SK-N-SH (cell line): ENCODE measurements at regions not wholly inside any gene's neighbourhood (a gene's known extent, or its start where the extent isn't known, plus 50 kb on each side); places are given as distances from the start of the nearest gene placed in this dataset.

ENCODE experiments used
- CTCF ChIA-PET: fragments of 300-600, 350-600 bp; formaldehyde crosslinking; extraction: SDS; loops from one replicate; lab custom pipeline; 2021; lab: Yijun Ruan, JAX
- POLR2A ChIA-PET: fragments of 350-600 bp; sonication (Branson Sonifier 250); formaldehyde crosslinking; extraction: SDS; loops from one replicate; lab custom pipeline; 2020; ENCODE audit warnings: antibody characterized with exemption, inconsistent platforms; lab: Yijun Ruan, JAX
- DNase-seq: peaks from one replicate; pipeline ENCODE4 v3.0.0; 2012
- H2AFZ ChIP-seq: fragments of 200-600 bp; sonication (generic); 2 replicates; pipeline ENCODE4 v1.8.1; 2016; ENCODE audit warnings: antibody characterized with exemption, mild to moderate bottlenecking, low read depth
- H3F3A ChIP-seq: fragments of 200-600 bp; sonication (generic); replicated peaks from 2 replicates; pipeline ENCODE3; 2016; ENCODE audit warnings: antibody characterized with exemption, mild to moderate bottlenecking; ENCODE audit not compliant: insufficient read depth
- H3K27ac ChIP-seq, 2 experiments: fragments of 200-500 bp in 1 of 2; fragments of 200-600 bp in 1 of 2; sonication (Bioruptor generic) in 1 of 2; sonication (generic), shearing (Covaris generic) in 1 of 2; 2 replicates each; pipeline versions ENCODE4 v1.5.1 to v1.6.1; 2014 to 2016; ENCODE audit warnings: low read depth in 2 of 2, inconsistent platforms in 1 of 2, low read length in 1 of 2, mild to moderate bottlenecking in 1 of 2, mixed read lengths in 1 of 2
- H3K27me3 ChIP-seq: fragments of 200-600 bp; sonication (generic), shearing (Covaris generic); 2 replicates; pipeline ENCODE4 v1.6.1; 2016; ENCODE audit warnings: mixed run types; ENCODE audit not compliant: insufficient read depth
- H3K36me3 ChIP-seq, 2 experiments: fragments of 200-500 bp in 1 of 2; fragments of 200-600 bp in 1 of 2; sonication (Bioruptor generic) in 1 of 2; sonication (generic) in 1 of 2; replicated peaks in 1 of 2; 2 replicates each; pipeline versions ENCODE3 to v1.5.1; 2014 to 2016; ENCODE audit warnings: low read length in 1 of 2, mild to moderate bottlenecking in 1 of 2; ENCODE audit not compliant: insufficient read depth in 2 of 2, control insufficient read depth in 1 of 2
- H3K4me1 ChIP-seq, 2 experiments: fragments of 200-500 bp in 1 of 2; fragments of 200-600 bp in 1 of 2; sonication (Bioruptor generic) in 1 of 2; sonication (generic), shearing (Covaris generic) in 1 of 2; 2 replicates each; pipeline versions ENCODE4 v1.5.1 to v1.6.1; 2014 to 2016; ENCODE audit warnings: low read depth in 1 of 2, low read length in 1 of 2, mixed run types in 1 of 2; ENCODE audit not compliant: insufficient read depth in 2 of 2, control insufficient read depth in 1 of 2
- H3K4me2 ChIP-seq: fragments of 200-600 bp; sonication (generic), shearing (Covaris generic); 2 replicates; pipeline ENCODE4 v1.6.1; 2017; ENCODE audit warnings: mixed run types
- H3K4me3 ChIP-seq, 2 experiments: fragments of 200-500 bp in 1 of 2; fragments of 200-600 bp in 1 of 2; sonication (Bioruptor generic) in 1 of 2; sonication (generic), shearing (Covaris generic) in 1 of 2; 2 replicates each; pipeline versions ENCODE4 v1.5.1 to v1.8.1; 2014 to 2016; ENCODE audit warnings: low read depth in 2 of 2, inconsistent platforms in 1 of 2, low read length in 1 of 2, mild to moderate bottlenecking in 1 of 2, mixed read lengths in 1 of 2, moderate library complexity in 1 of 2
- H3K79me2 ChIP-seq: fragments of 200-600 bp; sonication (generic); 2 replicates; pipeline ENCODE4 v1.8.1; 2017; ENCODE audit warnings: mild to moderate bottlenecking; ENCODE audit not compliant: insufficient read depth
- H3K9ac ChIP-seq: fragments of 200-600 bp; sonication (generic); 2 replicates; pipeline ENCODE4 v1.6.1; 2017; ENCODE audit warnings: mixed run types
- H3K9me2 ChIP-seq: fragments of 200-600 bp; sonication (generic); 2 replicates; pipeline ENCODE4 v1.6.1; 2017; ENCODE audit warnings: mixed run types
- H3K9me3 ChIP-seq: fragments of 200-600 bp; sonication (generic); 2 replicates; pipeline ENCODE4 v1.6.1; 2017; ENCODE audit warnings: mixed run types, mild to moderate bottlenecking, moderate library complexity
- H4K20me1 ChIP-seq: fragments of 200-600 bp; sonication (generic); 2 replicates; pipeline ENCODE4 v1.6.1; 2017; ENCODE audit warnings: mild to moderate bottlenecking, mixed run types; ENCODE audit not compliant: insufficient read depth
- ELF1 ChIP-seq: IDR thresholded peaks from 2 replicates; pipeline ENCODE4 v1.4.0; 2012
- GABPA ChIP-seq: IDR thresholded peaks from 2 replicates; pipeline ENCODE4 v1.4.0; 2012; ENCODE audit warnings: low read depth, mild to moderate bottlenecking
- GATA2 ChIP-seq: sonication (generic); formaldehyde crosslinking; IDR thresholded peaks from 2 replicates; pipeline ENCODE4 v1.5.0; 2020; ENCODE audit warnings: mild to moderate bottlenecking, missing genetic modification reagents
- IRF3 ChIP-seq: fragments of 150-350 bp; IDR thresholded peaks from 2 replicates; pipeline ENCODE4 v1.6.1; 2016; ENCODE audit warnings: mild to moderate bottlenecking, low read depth, low read length
- JUND ChIP-seq: IDR thresholded peaks from 2 replicates; pipeline ENCODE4 v1.4.0; 2012
- MAX ChIP-seq: IDR thresholded peaks from 2 replicates; pipeline ENCODE4 v1.4.0; 2012; ENCODE audit warnings: low read depth
- MEF2A ChIP-seq: IDR thresholded peaks from 2 replicates; pipeline ENCODE4 v1.4.0; 2012; ENCODE audit warnings: low read depth, borderline replicate concordance
- NFIC ChIP-seq: IDR thresholded peaks from 2 replicates; pipeline ENCODE4 v1.4.0; 2012; ENCODE audit warnings: borderline replicate concordance
- NRF1 ChIP-seq: IDR thresholded peaks from 2 replicates; pipeline ENCODE4 v1.6.1; 2012; ENCODE audit warnings: low read depth, mild to moderate bottlenecking, low read length
- POLR2AphosphoS5 ChIP-seq: IDR thresholded peaks from 2 replicates; pipeline ENCODE4 v1.6.1; 2012; ENCODE audit warnings: low read depth, low read length
- RCOR1 ChIP-seq: fragments of 150-350 bp; IDR thresholded peaks from 2 replicates; pipeline ENCODE4 v1.6.1; 2017; ENCODE audit warnings: antibody characterized with exemption, low read length
- RFX5 ChIP-seq: IDR thresholded peaks from 2 replicates; pipeline ENCODE4 v1.6.1; 2012; ENCODE audit warnings: mild to moderate bottlenecking, improper control_type of control experiment, low read length
- SIN3A ChIP-seq: IDR thresholded peaks from 2 replicates; pipeline ENCODE4 v1.6.1; 2012; ENCODE audit warnings: low read depth, mild to moderate bottlenecking, low read length, moderate library complexity, borderline replicate concordance
- SMC3 ChIP-seq: IDR thresholded peaks from 2 replicates; pipeline ENCODE4 v1.6.1; 2012; ENCODE audit warnings: low read depth, low read length, improper control_type of control experiment
- TCF12 ChIP-seq: IDR thresholded peaks from 2 replicates; pipeline ENCODE4 v1.4.0; 2012
- TEAD4 ChIP-seq: IDR thresholded peaks from 2 replicates; pipeline ENCODE4 v1.4.0; 2012; ENCODE audit warnings: mild to moderate bottlenecking, borderline replicate concordance; ENCODE audit not compliant: insufficient read depth
- WGBS: methylation state at CpG from one replicate; pipeline ENCODE4 v1.1.6; 2017; ENCODE audit warnings: low lambda C conversion rate; 5-methylcytosine and 5-hydroxymethylcytosine counted together
- TF ChIP-seq, protein P1 (sequence below): IDR thresholded peaks from 2 replicates; pipeline ENCODE4 v1.4.0; 2012; ENCODE audit warnings: low read depth, borderline replicate concordance

GRCh38 chr1:30411206-30411605 lies 312.2 kb downstream of the MATN1 start:
- CTCF ChIA-PET, result no interaction called here
- WGBS, result 37% methylated on average over 9 of the region's 9 CpGs
- no peaks in the 10 kb centered on the region for H3K9me3 ChIP-seq

GRCh38 chr1:30410153-30410851 lies 313.1 kb downstream of the MATN1 start:
- H3K4me3 ChIP-seq, result no peak overlapping the region
- TF ChIP-seq ELF1, result no peak
- TF ChIP-seq IRF3, result no peak
- TF ChIP-seq, protein P1, sequence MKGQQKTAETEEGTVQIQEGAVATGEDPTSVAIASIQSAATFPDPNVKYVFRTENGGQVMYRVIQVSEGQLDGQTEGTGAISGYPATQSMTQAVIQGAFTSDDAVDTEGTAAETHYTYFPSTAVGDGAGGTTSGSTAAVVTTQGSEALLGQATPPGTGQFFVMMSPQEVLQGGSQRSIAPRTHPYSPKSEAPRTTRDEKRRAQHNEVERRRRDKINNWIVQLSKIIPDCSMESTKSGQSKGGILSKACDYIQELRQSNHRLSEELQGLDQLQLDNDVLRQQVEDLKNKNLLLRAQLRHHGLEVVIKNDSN, result no peak
- TF ChIP-seq NFIC, result no peak
- TF ChIP-seq GATA2 (CRISPR knock-in tag), result no peak
- no peak for TF ChIP-seq TEAD4
- TF ChIP-seq RCOR1, result no peak
- no peak for TF ChIP-seq TCF12
- TF ChIP-seq POLR2AphosphoS5, result no peak
- no peak for TF ChIP-seq MAX
- TF ChIP-seq JUND, result no peak
- WGBS, result 71% methylated on average over 7 of the region's 9 CpGs
- no peak overlapping the region for H3K4me2 ChIP-seq
- ChIA-PET CTCF (no interaction called here), POLR2A (no interaction called here)
- no peaks in the 10 kb centered on the region for H3K79me2 ChIP-seq
- H3K36me3 ChIP-seq, result no peaks in the 10 kb centered on the region
- no peaks in the 10 kb centered on the region for H4K20me1 ChIP-seq
- peaks cover 0 to 19% of the 10 kb centered on the region in 2 experiments; a peak in 2 of 4 replicates for H3K4me1 ChIP-seq
- no peak overlapping the region for H2AFZ ChIP-seq
- H3K27me3 ChIP-seq, result no peaks in the 10 kb centered on the region
- no peak overlapping the region for H3K27ac ChIP-seq
- H3K9me2 ChIP-seq, result no peaks in the 10 kb centered on the region
- H3K9me3 ChIP-seq, result no peaks in the 10 kb centered on the region
- no peak for DNase-seq
- no peak overlapping the region for H3K9ac ChIP-seq
- no peaks in the 10 kb centered on the region for H3F3A ChIP-seq

More at GRCh38 chr1:30411206-30411605, 312.2 kb downstream of the MATN1 start:
- Histone ChIP-seq H3K4me3 (no peak overlapping the region), H3K36me3 (no peaks in the 10 kb centered on the region), H4K20me1 (no peaks in the 10 kb centered on the region), H3K27me3 (no peaks in the 10 kb centered on the region), H3K9me2 (no peaks in the 10 kb centered on the region), H3K79me2 (no peaks in the 10 kb centered on the region), H3F3A (no peaks in the 10 kb centered on the region), H3K27ac (no peak overlapping the region), H3K4me2 (no peak overlapping the region), H3K4me1 (peaks cover 0 to 19% of the 10 kb centered on the region in 2 experiments; a peak in 2 of 4 replicates), H2AFZ (no peak overlapping the region), H3K9ac (no peak overlapping the region)
- TF ChIP-seq NRF1 (no peak), GATA2 (CRISPR knock-in tag) (no peak), RFX5 (no peak), JUND (no peak), TEAD4 (no peak), TCF12 (no peak), SMC3 (no peak), ELF1 (no peak), SIN3A (no peak), IRF3 (no peak), MEF2A (no peak), POLR2AphosphoS5 (no peak), GABPA (no peak)
- TF ChIP-seq, protein P1, result no peak
- no peak for DNase-seq
- POLR2A ChIA-PET, result no interaction called here
